Heart left ventricle (tissue), 13 donors: ENCODE measurements at regions not wholly inside any gene's neighbourhood (a gene's known extent, or its start where the extent isn't known, plus 50 kb on each side); places are given as distances from the start of the nearest gene placed in this dataset.

Experiments
- POLR2A ChIP-seq, 2 donors: fragments of 450-650 bp; IDR thresholded peaks; one replicate each; pipeline ENCODE4 v1.6.1; 2017; ENCODE audit warnings: antibody characterized with exemption in 2 of 2, mild to moderate bottlenecking in 2 of 2, moderate library complexity in 2 of 2
- TF ChIP-seq, protein P1 (sequence below), 12 donors: fragments of 200-600 bp; sonication (generic) in 4 of 12; IDR thresholded peaks; one replicate each; pipeline versions ENCODE4 v1.5.0 to v1.8.0; 2018 to 2022; ENCODE audit warnings: antibody characterized with exemption in 12 of 12, mild to moderate bottlenecking in 5 of 12
- donor health status: ischemic (EF 13 %, LVEDD 7.1; RV severe dilation, severe dysfunction).
- donor health status: DM: no; HTN: yes; CAD: no.
- donor health status: DM: no; HTN: no; CAD: no.
- donor health status: ischemic (EF 25% LVEDD 6.9; RV normal size, moderate dysfunction).
- donor health status: ischemic (EF 25% LVEDD 5.7; RV mildly dilated, moderate dysfunction).
- donor health status: ischemic (EF 35%, LVEDD 5.7; RV mildly dilated, moderate dysfunction).
- donor health status: nonischemic (EF 11% LVEDD 7.7; RV severe dilation, severe dysfunction).
- donor health status: DM: yes; HTN: yes; CAD: no.
- donor health status: PGD.
- donor health status: ischemic (EF 29% LVEDD 5.4; RV normal size, mild dysfunction).
- donor health status: nonischemic (EF 23%, LVEDD 6.1; RV moderate dilation, normal function).

GRCh38 chr9:99537996-99538395 is 283.7 kb upstream of the NR4A3 start:
- TF ChIP-seq, protein P1, sequence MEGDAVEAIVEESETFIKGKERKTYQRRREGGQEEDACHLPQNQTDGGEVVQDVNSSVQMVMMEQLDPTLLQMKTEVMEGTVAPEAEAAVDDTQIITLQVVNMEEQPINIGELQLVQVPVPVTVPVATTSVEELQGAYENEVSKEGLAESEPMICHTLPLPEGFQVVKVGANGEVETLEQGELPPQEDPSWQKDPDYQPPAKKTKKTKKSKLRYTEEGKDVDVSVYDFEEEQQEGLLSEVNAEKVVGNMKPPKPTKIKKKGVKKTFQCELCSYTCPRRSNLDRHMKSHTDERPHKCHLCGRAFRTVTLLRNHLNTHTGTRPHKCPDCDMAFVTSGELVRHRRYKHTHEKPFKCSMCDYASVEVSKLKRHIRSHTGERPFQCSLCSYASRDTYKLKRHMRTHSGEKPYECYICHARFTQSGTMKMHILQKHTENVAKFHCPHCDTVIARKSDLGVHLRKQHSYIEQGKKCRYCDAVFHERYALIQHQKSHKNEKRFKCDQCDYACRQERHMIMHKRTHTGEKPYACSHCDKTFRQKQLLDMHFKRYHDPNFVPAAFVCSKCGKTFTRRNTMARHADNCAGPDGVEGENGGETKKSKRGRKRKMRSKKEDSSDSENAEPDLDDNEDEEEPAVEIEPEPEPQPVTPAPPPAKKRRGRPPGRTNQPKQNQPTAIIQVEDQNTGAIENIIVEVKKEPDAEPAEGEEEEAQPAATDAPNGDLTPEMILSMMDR (IDR thresholded peaks at IDR 0.05), result no peak
- no peak for TF ChIP-seq POLR2A (IDR thresholded peaks at IDR 0.05)
